ENCODE measurements at regions not wholly inside any gene's neighbourhood (a gene's known extent, or its start where the extent isn't known, plus 50 kb on each side); places are given as distances from the start of the nearest gene placed in this dataset.

GRCh38 chr2:40528564-40528963, 76.7 kb upstream of the SLC8A1 start:
- TF ChIP-seq, protein P1, sequence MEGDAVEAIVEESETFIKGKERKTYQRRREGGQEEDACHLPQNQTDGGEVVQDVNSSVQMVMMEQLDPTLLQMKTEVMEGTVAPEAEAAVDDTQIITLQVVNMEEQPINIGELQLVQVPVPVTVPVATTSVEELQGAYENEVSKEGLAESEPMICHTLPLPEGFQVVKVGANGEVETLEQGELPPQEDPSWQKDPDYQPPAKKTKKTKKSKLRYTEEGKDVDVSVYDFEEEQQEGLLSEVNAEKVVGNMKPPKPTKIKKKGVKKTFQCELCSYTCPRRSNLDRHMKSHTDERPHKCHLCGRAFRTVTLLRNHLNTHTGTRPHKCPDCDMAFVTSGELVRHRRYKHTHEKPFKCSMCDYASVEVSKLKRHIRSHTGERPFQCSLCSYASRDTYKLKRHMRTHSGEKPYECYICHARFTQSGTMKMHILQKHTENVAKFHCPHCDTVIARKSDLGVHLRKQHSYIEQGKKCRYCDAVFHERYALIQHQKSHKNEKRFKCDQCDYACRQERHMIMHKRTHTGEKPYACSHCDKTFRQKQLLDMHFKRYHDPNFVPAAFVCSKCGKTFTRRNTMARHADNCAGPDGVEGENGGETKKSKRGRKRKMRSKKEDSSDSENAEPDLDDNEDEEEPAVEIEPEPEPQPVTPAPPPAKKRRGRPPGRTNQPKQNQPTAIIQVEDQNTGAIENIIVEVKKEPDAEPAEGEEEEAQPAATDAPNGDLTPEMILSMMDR (IDR thresholded peaks at IDR 0.05): no peak
- no peak for TF ChIP-seq POLR2A (IDR thresholded peaks at IDR 0.05)
